ENCODE measurements at regions not wholly inside any gene's neighbourhood (a gene's known extent, or its start where the extent isn't known, plus 50 kb on each side); places are given as distances from the start of the nearest gene placed in this dataset.
"Not testable (repeated sequence)": the region's sequence is repeated elsewhere in the genome, so short reads cannot be mapped to it uniquely, and the experiment has no call there.

DNA sequence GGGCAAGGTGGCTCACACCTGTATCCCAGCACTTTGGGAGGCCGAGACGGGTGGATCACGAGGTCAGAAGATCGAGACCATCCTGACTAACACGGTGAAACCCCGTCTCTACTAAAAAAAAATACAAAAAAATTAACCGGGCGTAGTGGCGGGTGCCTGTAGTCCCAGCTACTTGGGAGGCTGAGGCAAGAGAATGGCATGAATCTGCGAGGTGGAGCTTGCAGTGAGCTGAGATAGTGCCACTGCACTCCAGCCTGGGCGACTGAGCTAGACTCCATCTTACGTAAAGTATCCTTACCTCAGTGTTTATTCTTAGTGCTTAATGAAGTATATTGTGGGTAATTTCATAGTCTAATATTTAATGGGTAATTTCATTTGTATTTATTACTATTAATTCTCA is 1203.6 kb downstream of the DSC3 start:
- TF ChIP-seq, protein P1, sequence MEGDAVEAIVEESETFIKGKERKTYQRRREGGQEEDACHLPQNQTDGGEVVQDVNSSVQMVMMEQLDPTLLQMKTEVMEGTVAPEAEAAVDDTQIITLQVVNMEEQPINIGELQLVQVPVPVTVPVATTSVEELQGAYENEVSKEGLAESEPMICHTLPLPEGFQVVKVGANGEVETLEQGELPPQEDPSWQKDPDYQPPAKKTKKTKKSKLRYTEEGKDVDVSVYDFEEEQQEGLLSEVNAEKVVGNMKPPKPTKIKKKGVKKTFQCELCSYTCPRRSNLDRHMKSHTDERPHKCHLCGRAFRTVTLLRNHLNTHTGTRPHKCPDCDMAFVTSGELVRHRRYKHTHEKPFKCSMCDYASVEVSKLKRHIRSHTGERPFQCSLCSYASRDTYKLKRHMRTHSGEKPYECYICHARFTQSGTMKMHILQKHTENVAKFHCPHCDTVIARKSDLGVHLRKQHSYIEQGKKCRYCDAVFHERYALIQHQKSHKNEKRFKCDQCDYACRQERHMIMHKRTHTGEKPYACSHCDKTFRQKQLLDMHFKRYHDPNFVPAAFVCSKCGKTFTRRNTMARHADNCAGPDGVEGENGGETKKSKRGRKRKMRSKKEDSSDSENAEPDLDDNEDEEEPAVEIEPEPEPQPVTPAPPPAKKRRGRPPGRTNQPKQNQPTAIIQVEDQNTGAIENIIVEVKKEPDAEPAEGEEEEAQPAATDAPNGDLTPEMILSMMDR (IDR thresholded peaks at IDR 0.05; ENCODE audit: poor library complexity) = not testable (repeated sequence)
- TF ChIP-seq EZH2 (IDR thresholded peaks at IDR 0.05; ENCODE audit: borderline replicate concordance) = not testable (repeated sequence)

All from hepatocyte (in vitro differentiated cells).